A673 (cell line): ENCODE measurements at regions not wholly inside any gene's neighbourhood (a gene's known extent, or its start where the extent isn't known, plus 50 kb on each side); places are given as distances from the start of the nearest gene placed in this dataset.

Experiments
- BruUV-seq: library from RNA; stranded (reverse); fragments of 400-500 nt; replicated peaks from 2 replicates; lab custom pipeline; 2021; lab: Mats Ljungman, UMichigan
- CTCF ChIA-PET: fragments of 300-600 bp; sonication (Branson Sonifier 250); formaldehyde crosslinking; loops from one replicate; lab custom pipeline; 2022; ENCODE audit warnings: antibody characterized with exemption; lab: Charles Lee
- POLR2A ChIA-PET: fragments of 300-600 bp; sonication (Branson Sonifier 250); formaldehyde crosslinking; loops from one replicate; lab custom pipeline; 2022; ENCODE audit warnings: antibody characterized with exemption; ENCODE audit not compliant: low non-redundant PET; lab: Charles Lee
- DNase-seq: peaks from one replicate; pipeline ENCODE4 v3.0.0-alpha.2; 2015; ENCODE audit warnings: low spot score
- H3K27ac ChIP-seq: fragments of 200-600 bp; sonication (generic); 2 replicates; pipeline ENCODE4 v1.5.1; 2016; ENCODE audit warnings: mixed run types, low read depth, mild to moderate bottlenecking, mixed read lengths, antibody characterized with exemption, low read length; ENCODE audit not compliant: poor library complexity, severe bottlenecking
- H3K27me3 ChIP-seq: fragments of 200-600 bp; sonication (generic); replicated peaks from 2 replicates; pipeline ENCODE4 v1.6.1; 2017; ENCODE audit warnings: mixed run types, low read depth, mild to moderate bottlenecking, mixed read lengths, antibody characterized with exemption, low read length; ENCODE audit not compliant: insufficient read depth, poor library complexity
- H3K36me3 ChIP-seq: fragments of 200-600 bp; sonication (generic); 2 replicates; pipeline ENCODE4 v1.6.1; 2016; ENCODE audit warnings: mixed run types, mild to moderate bottlenecking, mixed read lengths, antibody characterized with exemption, low read length; ENCODE audit not compliant: insufficient read depth, poor library complexity, severe bottlenecking
- H3K4me1 ChIP-seq: fragments of 200-600 bp; sonication (generic); 2 replicates; pipeline ENCODE4 v1.6.1; 2017; ENCODE audit warnings: mixed run types, mild to moderate bottlenecking, mixed read lengths, antibody characterized with exemption, low read length; ENCODE audit not compliant: insufficient read depth, poor library complexity, severe bottlenecking
- H3K4me3 ChIP-seq: fragments of 200-600 bp; sonication (generic); 2 replicates; pipeline ENCODE4 v1.5.1; 2016; ENCODE audit warnings: low read depth, mixed run types, mild to moderate bottlenecking, mixed read lengths, low read length; ENCODE audit not compliant: poor library complexity, severe bottlenecking
- H3K9me3 ChIP-seq: fragments of 200-600 bp; sonication (generic); 2 replicates; pipeline ENCODE4 v1.6.1; 2016; ENCODE audit warnings: mixed run types, low read depth, mild to moderate bottlenecking, mixed read lengths, antibody characterized with exemption, low read length; ENCODE audit not compliant: poor library complexity, severe bottlenecking
- EZH2 ChIP-seq: fragments of 200-600 bp; sonication (generic); IDR thresholded peaks from 2 replicates; pipeline ENCODE4 v1.6.1; 2017; ENCODE audit warnings: borderline replicate concordance, low read depth, mild to moderate bottlenecking, mixed read lengths, antibody characterized with exemption, low read length; ENCODE audit not compliant: poor library complexity, severe bottlenecking
- intact Hi-C: fragments of 100-400 bp; cut with micrococcal nuclease; formaldehyde crosslinking; loops from one replicate; pipeline ENCODE4 v1.10.0; 2022; ENCODE audit not compliant: unreplicated experiment
- TF ChIP-seq, protein P1 (sequence below): fragments of 300-800, 200-600 bp; sonication (generic); conservative IDR thresholded peaks from 2 replicates; pipeline ENCODE4 v1.5.1; 2017; ENCODE audit warnings: low read depth, mild to moderate bottlenecking, antibody characterized with exemption, low read length, moderate library complexity, mixed read lengths

DNA sequence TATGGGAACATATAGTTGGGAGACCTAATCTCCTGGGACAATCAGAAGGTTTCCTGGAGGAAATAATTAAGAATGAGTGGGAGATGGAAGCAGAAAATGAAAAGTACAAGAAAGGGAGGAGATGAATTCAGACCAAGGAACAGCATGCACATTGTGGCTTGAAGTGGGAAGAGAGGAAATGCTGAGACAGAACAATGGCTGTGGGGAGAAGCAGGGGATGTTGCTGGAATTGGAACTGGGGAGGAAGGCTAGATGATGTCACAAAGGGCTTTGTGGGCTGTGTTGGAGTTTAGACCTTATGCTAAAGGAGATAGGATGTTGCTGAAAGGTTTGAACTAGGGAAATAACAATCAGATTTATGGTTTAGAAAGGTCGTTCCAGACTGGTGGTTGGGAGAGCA is 119.5 kb upstream of the DIPK2B start:
- no peaks in the 10 kb centered on the region for H3K27me3 ChIP-seq
- intact Hi-C loops: no loop called here
- H3K9me3 ChIP-seq: no peaks in the 10 kb centered on the region
- no peak for TF ChIP-seq EZH2
- TF ChIP-seq, protein P1, sequence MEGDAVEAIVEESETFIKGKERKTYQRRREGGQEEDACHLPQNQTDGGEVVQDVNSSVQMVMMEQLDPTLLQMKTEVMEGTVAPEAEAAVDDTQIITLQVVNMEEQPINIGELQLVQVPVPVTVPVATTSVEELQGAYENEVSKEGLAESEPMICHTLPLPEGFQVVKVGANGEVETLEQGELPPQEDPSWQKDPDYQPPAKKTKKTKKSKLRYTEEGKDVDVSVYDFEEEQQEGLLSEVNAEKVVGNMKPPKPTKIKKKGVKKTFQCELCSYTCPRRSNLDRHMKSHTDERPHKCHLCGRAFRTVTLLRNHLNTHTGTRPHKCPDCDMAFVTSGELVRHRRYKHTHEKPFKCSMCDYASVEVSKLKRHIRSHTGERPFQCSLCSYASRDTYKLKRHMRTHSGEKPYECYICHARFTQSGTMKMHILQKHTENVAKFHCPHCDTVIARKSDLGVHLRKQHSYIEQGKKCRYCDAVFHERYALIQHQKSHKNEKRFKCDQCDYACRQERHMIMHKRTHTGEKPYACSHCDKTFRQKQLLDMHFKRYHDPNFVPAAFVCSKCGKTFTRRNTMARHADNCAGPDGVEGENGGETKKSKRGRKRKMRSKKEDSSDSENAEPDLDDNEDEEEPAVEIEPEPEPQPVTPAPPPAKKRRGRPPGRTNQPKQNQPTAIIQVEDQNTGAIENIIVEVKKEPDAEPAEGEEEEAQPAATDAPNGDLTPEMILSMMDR: no peak
- H3K27ac ChIP-seq: no peak overlapping the region
- no peaks in the 10 kb centered on the region for H3K36me3 ChIP-seq
- POLR2A ChIA-PET: no interaction called here
- peaks cover 4% of the 10 kb centered on the region for H3K4me1 ChIP-seq
- BruUV-seq: no TSS peak
- CTCF ChIA-PET: no interaction called here
- H3K4me3 ChIP-seq: no peak overlapping the region
- DNase-seq: no peak

DNA sequence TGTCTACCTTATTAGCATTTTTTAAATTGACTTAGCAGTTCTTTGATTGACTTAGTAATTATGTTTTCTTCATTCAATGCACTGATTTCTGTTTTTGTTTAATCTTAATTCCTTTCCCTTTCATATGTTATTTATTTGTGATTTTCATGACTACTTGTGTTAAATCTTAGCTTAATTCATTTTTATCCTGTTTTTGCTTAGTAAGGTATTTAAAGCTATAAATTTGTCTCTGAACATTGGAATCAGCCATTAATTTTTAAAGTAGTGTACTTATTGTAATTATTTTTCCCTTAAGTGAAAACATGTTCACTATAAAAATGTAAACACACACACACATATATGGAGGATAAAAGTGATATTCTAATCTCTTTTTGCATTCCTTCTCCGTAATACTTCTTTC is 109.1 kb upstream of the DIPK2B start:
- H3K27ac ChIP-seq: no peak overlapping the region
- intact Hi-C loops: no loop called here
- no peaks in the 10 kb centered on the region for H3K36me3 ChIP-seq
- no peaks in the 10 kb centered on the region for H3K27me3 ChIP-seq
- no TSS peak for BruUV-seq
- ChIA-PET POLR2A (no interaction called here), CTCF (no interaction called here)
- TF ChIP-seq, protein P1: no peak
- TF ChIP-seq EZH2: no peak
- no peaks in the 10 kb centered on the region for H3K4me1 ChIP-seq
- no peak overlapping the region for H3K4me3 ChIP-seq
- H3K9me3 ChIP-seq: peaks cover 7% of the 10 kb centered on the region
- DNase-seq: no peak

DNA sequence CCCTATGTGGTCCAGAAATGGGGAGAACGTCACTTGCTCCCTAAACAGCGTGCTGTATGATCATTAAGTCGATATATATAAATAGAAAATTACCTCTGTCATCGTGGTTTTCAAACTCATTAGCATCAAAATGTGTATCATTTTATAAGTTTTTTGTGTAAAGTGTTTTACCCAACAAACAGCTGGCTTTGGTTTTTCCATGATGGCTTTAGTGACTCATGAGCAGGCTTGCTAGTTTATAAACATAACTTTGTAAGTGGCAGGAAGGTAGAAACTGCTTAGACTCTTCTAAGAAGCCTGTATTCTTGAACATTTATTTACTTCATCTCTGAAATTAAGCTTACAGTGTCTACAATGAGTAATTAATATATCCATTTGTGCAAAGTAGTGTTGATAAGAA is 108.4 kb upstream of the DIPK2B start:
- Histone ChIP-seq H3K4me3 (no peak overlapping the region), H3K4me1 (no peaks in the 10 kb centered on the region), H3K27me3 (no peaks in the 10 kb centered on the region), H3K9me3 (peaks cover under 1% of the 10 kb centered on the region), H3K36me3 (no peaks in the 10 kb centered on the region), H3K27ac (no peak overlapping the region)
- CTCF ChIA-PET: no interaction called here
- TF ChIP-seq, protein P1: no peak
- no peak for TF ChIP-seq EZH2
- POLR2A ChIA-PET: no interaction called here
- intact Hi-C loops: no loop called here
- BruUV-seq: no TSS peak
- no peak for DNase-seq
